Panc1 (cell line): ENCODE measurements at regions not wholly inside any gene's neighbourhood (a gene's known extent, or its start where the extent isn't known, plus 50 kb on each side); places are given as distances from the start of the nearest gene placed in this dataset.

ENCODE experiments used
- TF ChIP-seq, protein P1 (sequence below): fragments of 450-650 bp; IDR thresholded peaks from 2 replicates; pipeline ENCODE4 v1.5.1; 2017; ENCODE audit warnings: mild to moderate bottlenecking
- TF ChIP-seq, protein P2 (sequence below), 2 experiments: IDR thresholded peaks; 2 replicates each; pipeline ENCODE4 v1.6.1; 2011 to 2012; ENCODE audit warnings: low read depth in 2 of 2, control low read depth in 1 of 2, low read length in 1 of 2, mild to moderate bottlenecking in 1 of 2, moderate library complexity in 1 of 2; ENCODE audit not compliant: insufficient read depth in 1 of 2

DNA sequence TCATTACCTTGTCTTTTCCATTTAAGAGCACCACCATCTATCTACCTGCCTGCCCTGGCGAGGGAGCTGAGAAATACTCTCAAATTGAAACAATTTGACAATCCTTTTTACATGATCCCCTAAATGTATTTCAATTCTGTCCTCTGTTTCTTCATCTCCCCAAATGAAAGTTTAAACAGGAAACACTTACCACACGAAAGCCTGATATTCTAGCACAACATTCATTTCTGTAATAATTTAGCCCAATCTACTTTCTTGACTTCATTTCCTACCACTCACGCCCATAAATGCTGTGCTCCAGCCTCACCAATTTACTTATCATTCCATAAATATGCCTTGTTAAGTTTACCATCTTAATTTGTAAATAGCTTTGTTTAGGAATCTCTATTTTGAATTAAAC lies 89.8 kb upstream of the MS4A8 start:
- TF ChIP-seq, protein P1, sequence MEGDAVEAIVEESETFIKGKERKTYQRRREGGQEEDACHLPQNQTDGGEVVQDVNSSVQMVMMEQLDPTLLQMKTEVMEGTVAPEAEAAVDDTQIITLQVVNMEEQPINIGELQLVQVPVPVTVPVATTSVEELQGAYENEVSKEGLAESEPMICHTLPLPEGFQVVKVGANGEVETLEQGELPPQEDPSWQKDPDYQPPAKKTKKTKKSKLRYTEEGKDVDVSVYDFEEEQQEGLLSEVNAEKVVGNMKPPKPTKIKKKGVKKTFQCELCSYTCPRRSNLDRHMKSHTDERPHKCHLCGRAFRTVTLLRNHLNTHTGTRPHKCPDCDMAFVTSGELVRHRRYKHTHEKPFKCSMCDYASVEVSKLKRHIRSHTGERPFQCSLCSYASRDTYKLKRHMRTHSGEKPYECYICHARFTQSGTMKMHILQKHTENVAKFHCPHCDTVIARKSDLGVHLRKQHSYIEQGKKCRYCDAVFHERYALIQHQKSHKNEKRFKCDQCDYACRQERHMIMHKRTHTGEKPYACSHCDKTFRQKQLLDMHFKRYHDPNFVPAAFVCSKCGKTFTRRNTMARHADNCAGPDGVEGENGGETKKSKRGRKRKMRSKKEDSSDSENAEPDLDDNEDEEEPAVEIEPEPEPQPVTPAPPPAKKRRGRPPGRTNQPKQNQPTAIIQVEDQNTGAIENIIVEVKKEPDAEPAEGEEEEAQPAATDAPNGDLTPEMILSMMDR, result no peak
- TF ChIP-seq, protein P2, sequence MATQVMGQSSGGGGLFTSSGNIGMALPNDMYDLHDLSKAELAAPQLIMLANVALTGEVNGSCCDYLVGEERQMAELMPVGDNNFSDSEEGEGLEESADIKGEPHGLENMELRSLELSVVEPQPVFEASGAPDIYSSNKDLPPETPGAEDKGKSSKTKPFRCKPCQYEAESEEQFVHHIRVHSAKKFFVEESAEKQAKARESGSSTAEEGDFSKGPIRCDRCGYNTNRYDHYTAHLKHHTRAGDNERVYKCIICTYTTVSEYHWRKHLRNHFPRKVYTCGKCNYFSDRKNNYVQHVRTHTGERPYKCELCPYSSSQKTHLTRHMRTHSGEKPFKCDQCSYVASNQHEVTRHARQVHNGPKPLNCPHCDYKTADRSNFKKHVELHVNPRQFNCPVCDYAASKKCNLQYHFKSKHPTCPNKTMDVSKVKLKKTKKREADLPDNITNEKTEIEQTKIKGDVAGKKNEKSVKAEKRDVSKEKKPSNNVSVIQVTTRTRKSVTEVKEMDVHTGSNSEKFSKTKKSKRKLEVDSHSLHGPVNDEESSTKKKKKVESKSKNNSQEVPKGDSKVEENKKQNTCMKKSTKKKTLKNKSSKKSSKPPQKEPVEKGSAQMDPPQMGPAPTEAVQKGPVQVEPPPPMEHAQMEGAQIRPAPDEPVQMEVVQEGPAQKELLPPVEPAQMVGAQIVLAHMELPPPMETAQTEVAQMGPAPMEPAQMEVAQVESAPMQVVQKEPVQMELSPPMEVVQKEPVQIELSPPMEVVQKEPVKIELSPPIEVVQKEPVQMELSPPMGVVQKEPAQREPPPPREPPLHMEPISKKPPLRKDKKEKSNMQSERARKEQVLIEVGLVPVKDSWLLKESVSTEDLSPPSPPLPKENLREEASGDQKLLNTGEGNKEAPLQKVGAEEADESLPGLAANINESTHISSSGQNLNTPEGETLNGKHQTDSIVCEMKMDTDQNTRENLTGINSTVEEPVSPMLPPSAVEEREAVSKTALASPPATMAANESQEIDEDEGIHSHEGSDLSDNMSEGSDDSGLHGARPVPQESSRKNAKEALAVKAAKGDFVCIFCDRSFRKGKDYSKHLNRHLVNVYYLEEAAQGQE (IDR thresholded peaks at IDR 0.05; ENCODE audit: insufficient read depth in 1 of 2, low read depth in 2 of 2, low read length in 1 of 2), result no peak
